HepG2 (cell line): ENCODE measurements at regions not wholly inside any gene's neighbourhood (a gene's known extent, or its start where the extent isn't known, plus 50 kb on each side); places are given as distances from the start of the nearest gene placed in this dataset.

ENCODE experiments used
- ATAC-seq: fragments of 200-7000 bp; cut with Tn5 transposase; 3 replicates; pipeline ENCODE4 v1.9.1; 2020; ENCODE audit warnings: mild to moderate bottlenecking, moderate library complexity
- BruUV-seq: library from RNA; stranded (reverse); fragments of 400-500 nt; replicated peaks from 2 replicates; lab custom pipeline; 2021; lab: Mats Ljungman, UMichigan
- CTCF ChIA-PET: fragments of 300-600 bp; formaldehyde crosslinking; extraction: SDS; loops from one replicate; lab custom pipeline; 2021; ENCODE audit warnings: low total read pairs, inconsistent platforms, low intra/inter-chr PET ratio; lab: Yijun Ruan, JAX
- POLR2A ChIA-PET: fragments of 350-600 bp; sonication (Branson Sonifier 250); formaldehyde crosslinking; loops from one replicate; lab custom pipeline; 2020; ENCODE audit warnings: antibody characterized with exemption, inconsistent platforms; lab: Yijun Ruan, JAX
- DNase-seq: peaks from one replicate; pipeline ENCODE4 v3.0.0-alpha.2; 2015; ENCODE audit warnings: low spot score
- FAIRE-seq: peaks from 3 replicates; lab custom pipeline; 2011; peaks lifted over from hg19 to GRCh38; lab: Jason Lieb, UNC
- H2AFZ ChIP-seq: one replicate; pipeline ENCODE4 v1.6.1; 2011; ENCODE audit warnings: low read length, inconsistent platforms
- H3K27ac ChIP-seq: fragments of 300-600 bp; 3 replicates; pipeline ENCODE4 v1.8.0; 2011; ENCODE audit warnings: mixed run types, mild to moderate bottlenecking, mixed read lengths, low read length, inconsistent platforms; ENCODE audit not compliant: insufficient read depth; ENCODE audit errors: extremely low read length
- H3K27me3 ChIP-seq, 2 experiments: fragments of 200-600 bp in 1 of 2; 2 replicates in 1 of 2; 3 replicates in 1 of 2; pipeline versions ENCODE4 v1.6.0 to v1.8.0; 2011; ENCODE audit warnings: low read length in 2 of 2, mild to moderate bottlenecking in 2 of 2, moderate library complexity in 2 of 2, inconsistent platforms in 1 of 2; ENCODE audit not compliant: insufficient read depth in 2 of 2, control insufficient read depth in 1 of 2
- H3K36me3 ChIP-seq, 2 experiments: fragments of 200-600 bp in 1 of 2; replicated peaks in 1 of 2; 2 replicates in 1 of 2; 3 replicates in 1 of 2; pipeline versions ENCODE4 v1.5.1 to v1.8.0; 2011; ENCODE audit warnings: low read length in 2 of 2, inconsistent platforms in 1 of 2; ENCODE audit not compliant: insufficient read depth in 2 of 2, control insufficient read depth in 1 of 2
- H3K4me1 ChIP-seq: 2 replicates; pipeline ENCODE4 v1.5.1; 2012; ENCODE audit warnings: low read length, inconsistent platforms; ENCODE audit not compliant: insufficient read depth
- H3K4me2 ChIP-seq: 2 replicates; pipeline ENCODE4 v1.6.0; 2011; ENCODE audit warnings: low read depth, low read length, inconsistent platforms
- H3K4me3 ChIP-seq, 3 experiments: fragments of 200-600 bp in 1 of 3; sonication (generic), shearing (Covaris generic) in 1 of 3; replicated peaks in 1 of 3; 2 replicates each; pipeline ENCODE4 v1.5.1; 2011 to 2016; ENCODE audit warnings: low read length in 3 of 3, inconsistent platforms in 2 of 3, low read depth in 2 of 3, mild to moderate bottlenecking in 2 of 3, control low read depth in 1 of 3, mixed read lengths in 1 of 3; ENCODE audit not compliant: insufficient read depth in 1 of 3
- H3K79me2 ChIP-seq: one replicate; pipeline ENCODE4 v1.6.1; 2011; ENCODE audit warnings: low read length, inconsistent platforms; ENCODE audit not compliant: insufficient read depth
- H3K9ac ChIP-seq: 2 replicates; pipeline ENCODE4 v1.6.0; 2011; ENCODE audit warnings: mild to moderate bottlenecking, low read depth, low read length, inconsistent platforms; ENCODE audit not compliant: insufficient read depth
- H3K9me3 ChIP-seq: 2 replicates; pipeline ENCODE4 v1.5.1; 2012; ENCODE audit warnings: mild to moderate bottlenecking, low read length
- H4K20me1 ChIP-seq: 2 replicates; pipeline ENCODE4 v1.6.0; 2011; ENCODE audit warnings: inconsistent platforms, mild to moderate bottlenecking, low read length, moderate library complexity; ENCODE audit not compliant: insufficient read depth
- DPF2 ChIP-seq: sonication (generic); formaldehyde crosslinking; IDR thresholded peaks from 2 replicates; pipeline ENCODE4 v1.4.0; 2020; ENCODE audit warnings: mild to moderate bottlenecking, low read depth, missing genetic modification reagents, borderline replicate concordance
- HINFP ChIP-seq: sonication (generic); formaldehyde crosslinking; IDR thresholded peaks from 2 replicates; pipeline ENCODE4 v1.4.0; 2020; ENCODE audit warnings: low read depth, mild to moderate bottlenecking, missing genetic modification reagents
- HNF4A ChIP-seq: sonication (generic); formaldehyde crosslinking; IDR thresholded peaks from 2 replicates; pipeline ENCODE4 v1.4.0; 2020; ENCODE audit warnings: missing genetic modification reagents
- ZBTB26 ChIP-seq: IDR thresholded peaks from 2 replicates; pipeline ENCODE4 v1.6.1; 2016; ENCODE audit warnings: missing compliant biosample characterization, missing genetic modification reagents, borderline replicate concordance
- ZFP36 ChIP-seq: fragments of 150-350 bp; IDR thresholded peaks from 2 replicates; pipeline ENCODE4 v1.6.1; 2018; ENCODE audit warnings: borderline replicate concordance, low read length, low read depth; ENCODE audit not compliant: partially characterized antibody
- WGBS: methylation state at CpG from one replicate; pipeline ENCODE4 v1.1.6; 2017; ENCODE audit warnings: low lambda C conversion rate; 5-methylcytosine and 5-hydroxymethylcytosine counted together
- in situ Hi-C: cut with HindIII; loops from 2 replicates; pipeline ENCODE4 v1.10.0; 2017; ENCODE audit warnings: low pct_unique_long_range_greater_than_20kb; ENCODE audit not compliant: extremely low pct_ligation_motif_present
- intact Hi-C: fragments of 100-400 bp; cut with micrococcal nuclease; formaldehyde crosslinking; loops from one replicate; pipeline ENCODE4 v1.10.0; 2022; ENCODE audit not compliant: unreplicated experiment

GRCh38 chr10:113240736-113241135 is 290.7 kb downstream of the TCF7L2 start:
- Histone ChIP-seq H3K4me1 (no peaks in the 10 kb centered on the region), H3K4me3 (no peak overlapping the region), H3K27ac (no peak overlapping the region), H3K79me2 (no peaks in the 10 kb centered on the region), H3K9me3 (no peaks in the 10 kb centered on the region), H3K36me3 (no peaks in the 10 kb centered on the region), H3K27me3 (peaks cover 3 to 18% of the 10 kb centered on the region in 2 experiments; a peak in 2 of 5 replicates), H3K9ac (no peak overlapping the region), H3K4me2 (no peak overlapping the region), H4K20me1 (no peaks in the 10 kb centered on the region), H2AFZ (no peak overlapping the region)
- no peak for TF ChIP-seq HINFP (CRISPR knock-in tag)
- TF ChIP-seq ZFP36, result no peak
- peak; percentile 70; the same call in 1 of the 2 replicates for TF ChIP-seq ZBTB26 (CRISPR knock-in tag)
- no peak for TF ChIP-seq DPF2 (CRISPR knock-in tag)
- TF ChIP-seq HNF4A (CRISPR knock-in tag), result peak; percentile 37
- FAIRE-seq (no peak), ATAC-seq (no peak), DNase-seq (peak; percentile 6)
- intact Hi-C loops (no loop called here), in situ Hi-C loops (no loop called here)
- WGBS, result 31% methylated on average over 2 of the region's 2 CpGs
- no TSS peak for BruUV-seq
- ChIA-PET POLR2A (no interaction called here), CTCF (no interaction called here)
